Bronchial epithelial cell (primary cell): ENCODE measurements at regions not wholly inside any gene's neighbourhood (a gene's known extent, or its start where the extent isn't known, plus 50 kb on each side); places are given as distances from the start of the nearest gene placed in this dataset.
A peak's percentile ranks its signal among the peaks of the same experiment; 100 is the strongest.

Experiments
- DNase-seq: peaks from one replicate; pipeline ENCODE4 v3.0.0-alpha.2; 2010; ENCODE audit warnings: low read depth
- FAIRE-seq: peaks from 2 replicates; lab custom pipeline; 2011; peaks lifted over from hg19 to GRCh38; lab: Jason Lieb, UNC
- H3K27me3 ChIP-seq: 2 replicates; pipeline ENCODE4 v1.5.1; 2011; ENCODE audit warnings: low read length; ENCODE audit not compliant: control insufficient read depth, insufficient read depth
- H3K36me3 ChIP-seq: 2 replicates; pipeline ENCODE4 v1.5.1; 2011; ENCODE audit warnings: low read length; ENCODE audit not compliant: control insufficient read depth, insufficient read depth
- H3K4me3 ChIP-seq: 2 replicates; pipeline ENCODE4 v1.5.1; 2011; ENCODE audit warnings: mild to moderate bottlenecking, low read depth, low read length, control low read depth
- CTCF ChIP-seq: IDR thresholded peaks from 2 replicates; pipeline ENCODE4 v1.5.1; 2011; ENCODE audit warnings: mild to moderate bottlenecking, moderate library complexity, low read length, control low read depth, inconsistent platforms; ENCODE audit not compliant: insufficient read depth, severe bottlenecking

- Histone ChIP-seq H3K36me3 (no peaks in the 10 kb centered on the region), H3K4me3 (no peak overlapping the region), H3K27me3 (no peaks in the 10 kb centered on the region)
- FAIRE-seq (peak; percentile 66), DNase-seq (peak; percentile 46)
- no peak for TF ChIP-seq CTCF
These were observed 179.7 kb upstream of the SH3BP4 start for GRCh38 chr2:234771980-234772732.

GRCh38 chr2:234771176-234771575 is 180.6 kb upstream of the SH3BP4 start:
- no peak overlapping the region for H3K4me3 ChIP-seq
- DNase-seq, result no peak
- no peak for FAIRE-seq
- no peaks in the 10 kb centered on the region for H3K27me3 ChIP-seq
- TF ChIP-seq CTCF, result no peak
- no peaks in the 10 kb centered on the region for H3K36me3 ChIP-seq

GRCh38 chr2:234770715-234771141 is 181.1 kb upstream of the SH3BP4 start:
- H3K27me3 ChIP-seq, result no peaks in the 10 kb centered on the region
- DNase-seq (no peak), FAIRE-seq (no peak)
- no peaks in the 10 kb centered on the region for H3K36me3 ChIP-seq
- no peak for TF ChIP-seq CTCF
- H3K4me3 ChIP-seq, result no peak overlapping the region

GRCh38 chr2:234770031-234770506 is 181.7 kb upstream of the SH3BP4 start:
- H3K27me3 ChIP-seq, result no peaks in the 10 kb centered on the region
- no peak overlapping the region for H3K4me3 ChIP-seq
- no peaks in the 10 kb centered on the region for H3K36me3 ChIP-seq
- FAIRE-seq, result no peak
- DNase-seq, result no peak
- TF ChIP-seq CTCF, result no peak

GRCh38 chr2:234768608-234769196 is 183.1 kb upstream of the SH3BP4 start:
- TF ChIP-seq CTCF, result no peak
- no peak for DNase-seq
- FAIRE-seq, result no peak
- H3K36me3 ChIP-seq, result no peaks in the 10 kb centered on the region
- no peak overlapping the region for H3K4me3 ChIP-seq
- H3K27me3 ChIP-seq, result no peaks in the 10 kb centered on the region
